HEK293 (cell line): ENCODE measurements at regions not wholly inside any gene's neighbourhood (a gene's known extent, or its start where the extent isn't known, plus 50 kb on each side); places are given as distances from the start of the nearest gene placed in this dataset.
A peak's percentile ranks its signal among the peaks of the same experiment; 100 is the strongest.

Experiments used
- CTCF ChIA-PET: fragments of 350-600 bp; formaldehyde crosslinking; extraction: SDS; loops from one replicate; lab custom pipeline; 2021; ENCODE audit warnings: antibody characterized with exemption; lab: Yijun Ruan, JAX
- POLR2A ChIA-PET: fragments of 300-600 bp; formaldehyde crosslinking; extraction: SDS; loops from one replicate; lab custom pipeline; 2020; ENCODE audit warnings: antibody characterized with exemption, inconsistent platforms; lab: Yijun Ruan, JAX
- H3K27ac ChIP-seq: fragments of 200-500 bp; sonication (Bioruptor generic); 2 replicates; pipeline ENCODE4 v1.5.1; 2014; ENCODE audit warnings: low read depth, low read length, control low read depth, inconsistent platforms; ENCODE audit errors: extremely low read depth
- H3K36me3 ChIP-seq, 2 experiments: fragments of 200-500 bp in 1 of 2; sonication (Bioruptor generic) in 1 of 2; 1 replicate in 1 of 2; 2 replicates in 1 of 2; pipeline ENCODE4 v1.5.1; 2014 to 2017; ENCODE audit warnings: inconsistent platforms in 2 of 2, low read length in 2 of 2; ENCODE audit not compliant: control insufficient read depth in 2 of 2, insufficient read depth in 1 of 2
- H3K4me1 ChIP-seq: fragments of 200-500 bp; sonication (Bioruptor generic); 2 replicates; pipeline ENCODE4 v1.5.1; 2014; ENCODE audit warnings: mild to moderate bottlenecking, low read length, inconsistent platforms; ENCODE audit not compliant: control insufficient read depth, insufficient read depth
- H3K4me3 ChIP-seq: 2 replicates; pipeline ENCODE4 v1.5.1; 2011; ENCODE audit warnings: low read depth, mild to moderate bottlenecking, control low read depth, low read length, moderate library complexity
- H3K9me3 ChIP-seq: fragments of 200-500 bp; sonication (Bioruptor generic); 2 replicates; pipeline ENCODE4 v1.5.1; 2014; ENCODE audit warnings: low read depth, low read length, inconsistent platforms; ENCODE audit not compliant: control insufficient read depth, insufficient read depth
- EGR2 ChIP-seq: fragments of 450-650 bp; formaldehyde crosslinking; IDR thresholded peaks from 2 replicates; pipeline ENCODE4 v1.5.1; 2016; ENCODE audit warnings: low read depth, missing biosample characterization, missing genetic modification characterization
- HOXA7 ChIP-seq: sonication (generic); formaldehyde crosslinking; IDR thresholded peaks from 2 replicates; pipeline ENCODE4 v1.8.1; 2022; ENCODE audit warnings: missing genetic modification reagents, borderline replicate concordance
- HOXD13 ChIP-seq: sonication (generic); formaldehyde crosslinking; IDR thresholded peaks from 2 replicates; pipeline ENCODE4 v1.8.0; 2022; ENCODE audit warnings: missing genetic modification reagents, borderline replicate concordance
- SETDB1 ChIP-seq: IDR thresholded peaks from one replicate; pipeline ENCODE4 v1.6.1; 2017; ENCODE audit warnings: mild to moderate bottlenecking, low read length, moderate library complexity, mixed read lengths; ENCODE audit not compliant: insufficient read length
- TRIM28 ChIP-seq: IDR thresholded peaks from 2 replicates; pipeline ENCODE4 v1.6.1; 2011; ENCODE audit warnings: low read length, control low read depth, borderline replicate concordance
- YY2 ChIP-seq: fragments of 450-650 bp; formaldehyde crosslinking; IDR thresholded peaks from 2 replicates; pipeline ENCODE4 v1.5.1; 2016; ENCODE audit warnings: missing biosample characterization, missing genetic modification characterization
- ZBTB1 ChIP-seq: fragments of 450-650 bp; formaldehyde crosslinking; IDR thresholded peaks from 2 replicates; pipeline ENCODE4 v1.5.1; 2016; ENCODE audit warnings: missing biosample characterization, missing genetic modification characterization
- ZBTB20 ChIP-seq: fragments of 450-650 bp; formaldehyde crosslinking; IDR thresholded peaks from 2 replicates; pipeline ENCODE4 v1.5.1; 2016; ENCODE audit warnings: missing biosample characterization, missing genetic modification characterization
- ZBTB48 ChIP-seq: fragments of 450-650 bp; formaldehyde crosslinking; IDR thresholded peaks from 2 replicates; pipeline ENCODE4 v1.5.1; 2016; ENCODE audit warnings: missing biosample characterization, missing genetic modification characterization
- ZBTB6 ChIP-seq: fragments of 450-650 bp; formaldehyde crosslinking; IDR thresholded peaks from 2 replicates; pipeline ENCODE4 v1.5.1; 2017; ENCODE audit warnings: missing biosample characterization, missing genetic modification characterization
- ZBTB7A ChIP-seq: fragments of 450-650 bp; formaldehyde crosslinking; IDR thresholded peaks from 2 replicates; pipeline ENCODE4 v1.5.1; 2016; ENCODE audit warnings: low read depth, missing biosample characterization, missing genetic modification characterization
- ZNF148 ChIP-seq: fragments of 450-650 bp; formaldehyde crosslinking; IDR thresholded peaks from 2 replicates; pipeline ENCODE4 v1.5.0; 2017; ENCODE audit warnings: missing biosample characterization, missing genetic modification characterization, borderline replicate concordance
- ZNF174 ChIP-seq: fragments of 450-650 bp; formaldehyde crosslinking; IDR thresholded peaks from 2 replicates; pipeline ENCODE4 v1.5.0; 2017; ENCODE audit warnings: missing biosample characterization, mild to moderate bottlenecking, missing genetic modification characterization
- ZNF211 ChIP-seq: fragments of 450-650 bp; formaldehyde crosslinking; IDR thresholded peaks from 2 replicates; pipeline ENCODE4 v1.5.1; 2016; ENCODE audit warnings: low read depth, missing biosample characterization, missing genetic modification characterization
- ZNF214 ChIP-seq: fragments of 450-650 bp; formaldehyde crosslinking; IDR thresholded peaks from 2 replicates; pipeline ENCODE4 v1.5.1; 2017; ENCODE audit warnings: missing biosample characterization, mild to moderate bottlenecking, missing genetic modification characterization, borderline replicate concordance
- ZNF433 ChIP-seq: fragments of 450-650 bp; formaldehyde crosslinking; IDR thresholded peaks from 2 replicates; pipeline ENCODE4 v1.5.1; 2016; ENCODE audit warnings: missing biosample characterization, missing genetic modification characterization, low read depth
- ZNF530 ChIP-seq: fragments of 450-650 bp; formaldehyde crosslinking; IDR thresholded peaks from 2 replicates; pipeline ENCODE4 v1.5.1; 2016; ENCODE audit warnings: low read depth, missing biosample characterization, missing genetic modification characterization
- ZNF747 ChIP-seq: fragments of 450-650 bp; formaldehyde crosslinking; IDR thresholded peaks from 2 replicates; pipeline ENCODE4 v1.5.1; 2016; ENCODE audit warnings: missing biosample characterization, missing genetic modification characterization
- TF ChIP-seq, protein P1 (sequence below): fragments of 450-650 bp; formaldehyde crosslinking; IDR thresholded peaks from 2 replicates; pipeline ENCODE4 v1.5.1; 2016; ENCODE audit warnings: missing biosample characterization, missing genetic modification characterization
- TF ChIP-seq, protein P2 (sequence below): fragments of 450-650 bp; formaldehyde crosslinking; IDR thresholded peaks from 2 replicates; pipeline ENCODE4 v1.5.1; 2016; ENCODE audit warnings: missing biosample characterization, missing genetic modification characterization

GRCh38 chr14:65808390-65808789 lies 395.9 kb downstream of the FUT8 start:
- no peak overlapping the region for H3K4me3 ChIP-seq
- H3K36me3 ChIP-seq = no peaks in the 10 kb centered on the region
- peak; percentile 91 for TF ChIP-seq SETDB1
- TF ChIP-seq ZNF433 (tag by site-specific recombination) = no peak
- no peak for TF ChIP-seq ZNF148 (tag by site-specific recombination)
- TF ChIP-seq ZBTB20 (tag by site-specific recombination) = no peak
- no peak for TF ChIP-seq ZNF211
- no peak for TF ChIP-seq EGR2 (tag by site-specific recombination)
- TF ChIP-seq ZNF530 (tag by site-specific recombination) = no peak
- TF ChIP-seq HOXA7 (CRISPR knock-in tag) = no peak
- no peak for TF ChIP-seq ZNF747 (tag by site-specific recombination)
- no peak for TF ChIP-seq ZNF174
- TF ChIP-seq, protein P1, sequence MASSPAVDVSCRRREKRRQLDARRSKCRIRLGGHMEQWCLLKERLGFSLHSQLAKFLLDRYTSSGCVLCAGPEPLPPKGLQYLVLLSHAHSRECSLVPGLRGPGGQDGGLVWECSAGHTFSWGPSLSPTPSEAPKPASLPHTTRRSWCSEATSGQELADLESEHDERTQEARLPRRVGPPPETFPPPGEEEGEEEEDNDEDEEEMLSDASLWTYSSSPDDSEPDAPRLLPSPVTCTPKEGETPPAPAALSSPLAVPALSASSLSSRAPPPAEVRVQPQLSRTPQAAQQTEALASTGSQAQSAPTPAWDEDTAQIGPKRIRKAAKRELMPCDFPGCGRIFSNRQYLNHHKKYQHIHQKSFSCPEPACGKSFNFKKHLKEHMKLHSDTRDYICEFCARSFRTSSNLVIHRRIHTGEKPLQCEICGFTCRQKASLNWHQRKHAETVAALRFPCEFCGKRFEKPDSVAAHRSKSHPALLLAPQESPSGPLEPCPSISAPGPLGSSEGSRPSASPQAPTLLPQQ (tag by site-specific recombination) = no peak
- TF ChIP-seq ZBTB48 (tag by site-specific recombination) = no peak
- TF ChIP-seq TRIM28 = peak; percentile 23; the same call in 1 of the 2 replicates
- TF ChIP-seq, all 188 proteins: peak for 2
- POLR2A ChIA-PET = no interaction called here
- no peaks in the 10 kb centered on the region; the same call in 1 of the 2 replicates for H3K9me3 ChIP-seq
- no peak overlapping the region for H3K27ac ChIP-seq
- H3K4me1 ChIP-seq = no peaks in the 10 kb centered on the region
- CTCF ChIA-PET = no interaction called here

- no peak for TF ChIP-seq YY2 (tag by site-specific recombination)
- TF ChIP-seq ZBTB6 = no peak
- TF ChIP-seq, protein P2, sequence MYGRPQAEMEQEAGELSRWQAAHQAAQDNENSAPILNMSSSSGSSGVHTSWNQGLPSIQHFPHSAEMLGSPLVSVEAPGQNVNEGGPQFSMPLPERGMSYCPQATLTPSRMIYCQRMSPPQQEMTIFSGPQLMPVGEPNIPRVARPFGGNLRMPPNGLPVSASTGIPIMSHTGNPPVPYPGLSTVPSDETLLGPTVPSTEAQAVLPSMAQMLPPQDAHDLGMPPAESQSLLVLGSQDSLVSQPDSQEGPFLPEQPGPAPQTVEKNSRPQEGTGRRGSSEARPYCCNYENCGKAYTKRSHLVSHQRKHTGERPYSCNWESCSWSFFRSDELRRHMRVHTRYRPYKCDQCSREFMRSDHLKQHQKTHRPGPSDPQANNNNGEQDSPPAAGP (tag by site-specific recombination) = no peak
- TF ChIP-seq ZBTB7A (tag by site-specific recombination) = no peak
- TF ChIP-seq HOXD13 (CRISPR knock-in tag) = no peak
- no peak for TF ChIP-seq ZBTB1 (tag by site-specific recombination)
- TF ChIP-seq ZNF214 (tag by site-specific recombination) = no peak
- no peaks in the 10 kb centered on the region; the same call in 1 of the 2 replicates for H3K9me3 ChIP-seq
- ChIA-PET POLR2A (no interaction called here), CTCF (interaction anchor here (1.1 to 1.5 kb wide), 2 partner anchors 13 to 14 kb away, joined by 5 to 7 read pairs; no protein-coding TSS in a partner anchor)
- no peak overlapping the region for H3K4me3 ChIP-seq
- no peaks in the 10 kb centered on the region for H3K36me3 ChIP-seq
- no peaks in the 10 kb centered on the region for H3K4me1 ChIP-seq
- no peak overlapping the region for H3K27ac ChIP-seq
Observed at GRCh38 chr14:65810322-65810721, 397.8 kb downstream of the FUT8 start.
